Activated T-cell treated with anti-CD3 and anti-CD28 coated beads, Interleukin-2, amount 50 U/mL, for 4 hours (primary cell): ENCODE measurements at regions not wholly inside any gene's neighbourhood (a gene's known extent, or its start where the extent isn't known, plus 50 kb on each side); places are given as distances from the start of the nearest gene placed in this dataset.

Experiments used
- ATAC-seq, 2 donors: fragments of 200-7000 bp; cut with Tn5 transposase; one replicate each; pipeline ENCODE4 v1.10.0; 2021
- DNase-seq: peaks from one replicate; pipeline ENCODE4 v3.0.0-alpha.2; 2020
- H3K27me3 Mint-ChIP-seq: one replicate; pipeline ENCODE4 v1.8.0; 2021; ENCODE audit warnings: low read depth, mixed read lengths
- H3K36me3 Mint-ChIP-seq: one replicate; pipeline ENCODE4 v1.8.0; 2022; ENCODE audit warnings: mixed read lengths; ENCODE audit not compliant: insufficient read depth
- H3K4me1 Mint-ChIP-seq: one replicate; pipeline ENCODE4 v1.8.0; 2021; ENCODE audit warnings: low read depth, mixed read lengths
- H3K4me3 Mint-ChIP-seq: one replicate; pipeline ENCODE4 v1.8.0; 2021; ENCODE audit warnings: mild to moderate bottlenecking, moderate library complexity, mixed read lengths
- H3K9me3 Mint-ChIP-seq: one replicate; pipeline ENCODE4 v1.8.0; 2021; ENCODE audit warnings: mixed read lengths

- Mint-ChIP-seq H3K9me3 (peaks cover 5% of the 10 kb centered on the region), H3K36me3 (no peaks in the 10 kb centered on the region), H3K4me1 (no peaks in the 10 kb centered on the region), H3K27me3 (no peaks in the 10 kb centered on the region), H3K4me3 (no peak overlapping the region)
- ATAC-seq: no peak
- no peak for DNase-seq
These were observed 817.0 kb downstream of the TUSC7 start for GRCh38 chr3:117526470-117527079.

- no peaks in the 10 kb centered on the region for H3K4me1 Mint-ChIP-seq
- no peaks in the 10 kb centered on the region for H3K27me3 Mint-ChIP-seq
- peaks cover 5% of the 10 kb centered on the region for H3K9me3 Mint-ChIP-seq
These were observed 817.8 kb downstream of the TUSC7 start for GRCh38 chr3:117527346-117527745.

GRCh38 chr3:117528688-117529087 is 819.1 kb downstream of the TUSC7 start:
- DNase-seq: no peak
- no peak overlapping the region for H3K4me3 Mint-ChIP-seq
- peaks cover 5% of the 10 kb centered on the region for H3K9me3 Mint-ChIP-seq
- H3K36me3 Mint-ChIP-seq: no peaks in the 10 kb centered on the region
- H3K4me1 Mint-ChIP-seq: no peaks in the 10 kb centered on the region
- no peaks in the 10 kb centered on the region for H3K27me3 Mint-ChIP-seq
- ATAC-seq: no peak

More at GRCh38 chr3:117527346-117527745, 817.8 kb downstream of the TUSC7 start:
- Mint-ChIP-seq H3K4me3 (no peak overlapping the region), H3K36me3 (no peaks in the 10 kb centered on the region)
- DNase-seq (no peak), ATAC-seq (no peak)

- no peak overlapping the region for H3K4me3 Mint-ChIP-seq
- H3K36me3 Mint-ChIP-seq: no peaks in the 10 kb centered on the region
- DNase-seq (no peak), ATAC-seq (no peak)
- no peaks in the 10 kb centered on the region for H3K4me1 Mint-ChIP-seq
- no peaks in the 10 kb centered on the region for H3K27me3 Mint-ChIP-seq
- peaks cover 10% of the 10 kb centered on the region for H3K9me3 Mint-ChIP-seq
These were observed 821.6 kb downstream of the TUSC7 start for GRCh38 chr3:117531078-117531767.

DNA sequence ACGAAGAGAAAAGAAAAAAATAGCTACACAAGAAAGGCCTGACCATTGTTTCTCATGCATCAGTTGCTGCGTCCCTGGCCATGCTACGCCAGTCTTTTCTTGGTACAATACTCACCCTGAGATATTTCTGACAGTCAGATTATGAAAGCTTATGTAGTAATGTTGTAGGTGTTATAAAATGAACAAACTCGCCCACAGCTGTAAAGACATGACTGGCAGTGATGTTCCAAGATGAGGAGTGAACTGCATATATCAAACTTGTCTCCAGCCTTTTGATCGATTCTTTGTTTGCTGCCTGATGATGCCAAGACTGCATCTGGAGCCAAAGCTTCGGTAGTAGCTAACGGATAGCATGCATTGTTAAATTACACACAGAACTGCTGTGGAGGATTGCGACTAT is 822.7 kb downstream of the TUSC7 start:
- no peaks in the 10 kb centered on the region for H3K27me3 Mint-ChIP-seq
- H3K36me3 Mint-ChIP-seq: no peaks in the 10 kb centered on the region
- DNase-seq (no peak), ATAC-seq (no peak)
- no peak overlapping the region for H3K4me3 Mint-ChIP-seq
- H3K4me1 Mint-ChIP-seq: no peaks in the 10 kb centered on the region
- peaks cover 13% of the 10 kb centered on the region for H3K9me3 Mint-ChIP-seq

GRCh38 chr3:117534138-117534537 is 824.6 kb downstream of the TUSC7 start:
- Mint-ChIP-seq H3K36me3 (no peaks in the 10 kb centered on the region), H3K27me3 (no peaks in the 10 kb centered on the region)

GRCh38 chr3:117536006-117536405 is 826.4 kb downstream of the TUSC7 start:
- H3K4me3 Mint-ChIP-seq: no peak overlapping the region
- peaks cover 11% of the 10 kb centered on the region for H3K9me3 Mint-ChIP-seq
- DNase-seq (no peak), ATAC-seq (no peak)
- H3K4me1 Mint-ChIP-seq: no peaks in the 10 kb centered on the region
- no peaks in the 10 kb centered on the region for H3K27me3 Mint-ChIP-seq
- no peaks in the 10 kb centered on the region for H3K36me3 Mint-ChIP-seq

More at GRCh38 chr3:117534138-117534537, 824.6 kb downstream of the TUSC7 start:
- no peak overlapping the region for H3K4me3 Mint-ChIP-seq
- H3K9me3 Mint-ChIP-seq: peaks cover 11% of the 10 kb centered on the region
- DNase-seq (no peak), ATAC-seq (no peak)
- no peaks in the 10 kb centered on the region for H3K4me1 Mint-ChIP-seq

DNA sequence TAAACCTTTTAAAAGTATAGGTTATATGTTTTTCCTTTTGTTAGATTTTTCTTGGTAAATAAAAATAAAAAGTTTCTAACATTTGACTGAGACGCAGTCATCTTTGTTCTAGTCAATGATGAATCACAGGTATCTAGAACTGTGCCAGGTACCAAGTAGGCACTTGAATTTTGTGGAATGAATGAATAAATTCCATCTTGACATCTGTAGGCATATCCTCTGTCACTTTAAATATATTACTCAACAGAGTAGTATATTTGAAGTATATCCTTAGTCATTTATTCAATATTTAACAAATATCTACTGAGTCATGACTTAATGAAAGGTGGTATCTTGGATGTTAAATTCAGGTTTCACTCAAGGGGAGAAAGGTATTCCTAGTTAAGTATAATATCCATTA is 828.4 kb downstream of the TUSC7 start:
- Mint-ChIP-seq H3K9me3 (peaks cover 11% of the 10 kb centered on the region), H3K4me1 (no peaks in the 10 kb centered on the region), H3K4me3 (no peak overlapping the region), H3K27me3 (no peaks in the 10 kb centered on the region), H3K36me3 (no peaks in the 10 kb centered on the region)
- ATAC-seq (no peak), DNase-seq (no peak)

DNA sequence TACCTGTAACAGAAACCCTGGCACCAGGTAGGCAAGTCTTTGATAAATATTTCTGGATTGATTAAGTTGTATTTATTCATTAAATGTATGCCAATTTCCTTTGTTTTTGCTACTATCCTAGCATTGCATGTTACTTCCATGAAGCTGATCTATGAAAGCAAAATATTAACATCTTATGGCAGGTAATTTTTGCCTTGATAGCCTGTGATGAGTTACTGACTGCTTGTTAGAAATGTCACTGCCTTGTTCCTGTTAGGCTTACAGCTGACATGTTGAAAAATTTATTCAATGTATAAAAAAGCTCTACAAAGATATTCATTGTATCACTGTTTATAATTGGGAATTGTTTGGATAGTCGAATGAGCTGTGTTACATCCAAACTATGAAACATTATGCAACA is 830.1 kb downstream of the TUSC7 start:
- H3K36me3 Mint-ChIP-seq: no peaks in the 10 kb centered on the region
- H3K4me1 Mint-ChIP-seq: no peaks in the 10 kb centered on the region
- no peak for ATAC-seq
- no peaks in the 10 kb centered on the region for H3K27me3 Mint-ChIP-seq
- no peak overlapping the region for H3K4me3 Mint-ChIP-seq
- H3K9me3 Mint-ChIP-seq: peaks cover 11% of the 10 kb centered on the region
- no peak for DNase-seq

DNA sequence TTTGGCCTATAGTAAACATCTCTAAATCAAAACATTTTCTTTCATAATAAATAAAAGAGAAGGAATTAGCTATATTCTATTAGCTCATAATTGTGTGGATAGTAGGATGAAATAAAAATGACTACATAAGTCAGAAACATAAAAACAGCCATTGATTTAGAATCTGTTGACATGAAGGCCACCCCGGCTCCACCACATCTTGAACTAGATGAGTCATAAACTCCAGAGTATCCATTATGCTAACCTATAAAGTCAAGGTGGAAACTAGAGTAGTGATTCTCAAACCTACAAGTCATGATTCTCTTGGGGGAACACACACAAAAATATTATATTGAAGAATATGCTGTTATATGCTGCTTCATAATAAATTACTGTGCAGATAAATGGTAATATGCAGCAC is 831.0 kb downstream of the TUSC7 start:
- ATAC-seq (no peak), DNase-seq (no peak)
- H3K27me3 Mint-ChIP-seq: no peaks in the 10 kb centered on the region
- no peaks in the 10 kb centered on the region for H3K4me1 Mint-ChIP-seq
- peaks cover 11% of the 10 kb centered on the region for H3K9me3 Mint-ChIP-seq
- no peak overlapping the region for H3K4me3 Mint-ChIP-seq
- no peaks in the 10 kb centered on the region for H3K36me3 Mint-ChIP-seq

DNA sequence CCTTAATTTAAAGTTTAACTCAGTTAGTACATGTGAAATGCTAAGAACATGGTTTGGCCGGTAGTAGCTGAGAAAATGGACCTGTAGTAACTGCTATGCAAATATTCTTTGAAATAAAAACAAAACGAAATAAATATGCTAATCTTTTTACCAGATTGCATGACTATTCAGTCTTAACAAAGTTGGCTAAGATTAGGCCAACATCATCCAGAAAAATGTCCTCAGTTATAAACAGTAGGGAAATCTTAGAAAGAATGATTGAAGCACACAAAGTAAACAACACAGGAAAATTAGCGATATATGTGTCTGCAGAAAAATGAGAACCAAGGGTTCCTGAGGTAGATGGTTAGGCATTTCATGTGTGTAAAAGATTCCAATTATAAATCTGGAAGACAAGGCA is 832.1 kb downstream of the TUSC7 start:
- no peak overlapping the region for H3K4me3 Mint-ChIP-seq
- ATAC-seq (no peak), DNase-seq (no peak)
- no peaks in the 10 kb centered on the region for H3K27me3 Mint-ChIP-seq
- H3K4me1 Mint-ChIP-seq: no peaks in the 10 kb centered on the region
- peaks cover 3% of the 10 kb centered on the region for H3K9me3 Mint-ChIP-seq
- H3K36me3 Mint-ChIP-seq: no peaks in the 10 kb centered on the region

DNA sequence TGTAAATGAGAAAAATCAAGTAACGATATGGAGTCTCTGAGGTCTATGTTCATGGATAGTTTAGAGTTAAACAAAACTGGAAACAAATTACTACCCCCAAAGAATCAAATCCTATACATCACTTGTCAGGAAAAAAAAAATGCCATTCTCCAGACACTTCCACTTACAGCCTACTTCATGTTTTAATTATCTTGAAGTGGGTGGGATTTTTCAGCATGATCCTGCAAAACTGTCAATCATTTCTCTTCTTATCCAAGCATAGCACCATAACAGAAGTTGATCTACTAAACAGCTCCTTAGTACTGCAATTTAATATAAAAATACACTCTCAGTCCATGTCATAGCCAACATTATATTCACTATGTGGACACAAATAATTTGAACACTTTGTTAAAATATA is 833.9 kb downstream of the TUSC7 start:
- DNase-seq: no peak
- H3K4me1 Mint-ChIP-seq: no peaks in the 10 kb centered on the region
- H3K9me3 Mint-ChIP-seq: peaks cover 6% of the 10 kb centered on the region
- no peak for ATAC-seq
- H3K36me3 Mint-ChIP-seq: no peaks in the 10 kb centered on the region
- H3K4me3 Mint-ChIP-seq: no peak overlapping the region
- H3K27me3 Mint-ChIP-seq: no peaks in the 10 kb centered on the region

DNA sequence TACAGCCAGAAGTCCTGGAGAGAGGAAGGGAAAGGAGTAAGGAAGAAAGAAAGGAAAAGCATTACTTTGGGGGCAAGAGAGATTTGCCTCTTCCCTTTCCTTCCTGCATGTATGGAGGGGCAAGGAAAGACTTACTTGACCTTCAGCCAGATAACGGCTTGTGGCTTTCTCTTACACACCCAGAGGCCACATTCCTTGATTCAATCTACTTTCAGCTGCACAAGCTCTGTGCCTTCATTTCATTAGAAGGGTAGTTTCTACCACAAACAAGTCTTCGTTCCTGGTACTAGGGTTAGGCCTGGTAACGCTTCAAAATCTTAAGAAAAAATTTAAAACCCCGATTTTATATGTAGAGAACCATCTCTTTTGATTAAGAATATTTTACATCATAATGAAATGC is 835.9 kb downstream of the TUSC7 start:
- H3K4me1 Mint-ChIP-seq: no peaks in the 10 kb centered on the region
- ATAC-seq: no peak
- H3K9me3 Mint-ChIP-seq: peaks cover 6% of the 10 kb centered on the region
- H3K36me3 Mint-ChIP-seq: no peaks in the 10 kb centered on the region
- H3K27me3 Mint-ChIP-seq: no peaks in the 10 kb centered on the region
- H3K4me3 Mint-ChIP-seq: no peak overlapping the region
- DNase-seq: no peak

- Mint-ChIP-seq H3K4me3 (no peak overlapping the region), H3K4me1 (no peaks in the 10 kb centered on the region), H3K27me3 (no peaks in the 10 kb centered on the region), H3K9me3 (peaks cover 6% of the 10 kb centered on the region), H3K36me3 (no peaks in the 10 kb centered on the region)
- DNase-seq: no peak
- no peak for ATAC-seq
These were observed 838.5 kb downstream of the TUSC7 start for GRCh38 chr3:117547956-117548550.

DNA sequence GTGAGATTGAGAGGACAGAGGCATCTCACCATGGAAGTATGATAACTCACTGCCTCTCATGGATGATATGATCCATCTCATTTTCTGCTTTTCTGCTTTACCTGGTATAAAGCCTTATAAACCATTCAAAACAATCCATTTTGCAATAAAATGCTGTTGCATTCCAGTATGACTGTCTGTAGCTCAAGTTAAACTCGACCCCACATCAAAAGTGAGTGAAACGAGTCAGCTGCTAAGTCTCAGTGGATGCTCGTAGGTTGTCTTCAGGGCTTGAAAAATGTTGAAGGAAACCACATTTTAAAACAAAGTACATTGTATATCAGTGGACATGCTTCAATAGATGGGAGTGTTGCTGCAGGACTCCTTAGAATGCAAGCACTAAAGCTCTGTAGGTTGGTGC is 839.0 kb downstream of the TUSC7 start:
- ATAC-seq (no peak), DNase-seq (no peak)
- Mint-ChIP-seq H3K9me3 (peaks cover 6% of the 10 kb centered on the region), H3K4me3 (no peak overlapping the region), H3K4me1 (no peaks in the 10 kb centered on the region), H3K36me3 (no peaks in the 10 kb centered on the region), H3K27me3 (no peaks in the 10 kb centered on the region)
